Large intestine (tissue), 3 donors: ENCODE measurements at regions not wholly inside any gene's neighbourhood (a gene's known extent, or its start where the extent isn't known, plus 50 kb on each side); places are given as distances from the start of the nearest gene placed in this dataset.

ENCODE experiments used
- DNase-seq, 2 donors: peaks; one replicate each; pipeline versions ENCODE4 v3.0.0 to v3.0.0-alpha.2; 2013
- H3K27ac ChIP-seq: one replicate; pipeline ENCODE4 v1.5.1; 2013; ENCODE audit warnings: low read length
- H3K27me3 ChIP-seq: 2 replicates; pipeline ENCODE4 v1.6.1; 2013; ENCODE audit warnings: low read length; ENCODE audit not compliant: control insufficient read depth, insufficient read depth
- H3K36me3 ChIP-seq: 2 replicates; pipeline ENCODE4 v1.6.1; 2013; ENCODE audit warnings: low read length; ENCODE audit not compliant: control insufficient read depth, insufficient read depth
- H3K4me1 ChIP-seq: one replicate; pipeline ENCODE4 v1.6.1; 2013; ENCODE audit warnings: low read length; ENCODE audit not compliant: control insufficient read depth, insufficient read depth
- H3K4me3 ChIP-seq: one replicate; pipeline ENCODE4 v1.5.1; 2013; ENCODE audit warnings: low read length
- H3K9me3 ChIP-seq: one replicate; pipeline ENCODE4 v1.6.1; 2013; ENCODE audit warnings: mild to moderate bottlenecking, low read depth, low read length, moderate library complexity; ENCODE audit not compliant: control insufficient read depth
- WGBS: methylation state at CpG from one replicate; pipeline ENCODE4 v1.1.5; 2013; ENCODE audit warnings: low lambda C conversion rate; ENCODE audit not compliant: insufficient coverage; 5-methylcytosine and 5-hydroxymethylcytosine counted together

- Histone ChIP-seq H3K9me3 (no peaks in the 10 kb centered on the region), H3K27ac (no peak overlapping the region), H3K4me1 (no peaks in the 10 kb centered on the region), H3K27me3 (no peaks in the 10 kb centered on the region), H3K36me3 (no peaks in the 10 kb centered on the region), H3K4me3 (no peak overlapping the region)
- DNase-seq = peak in 1 of 2 donors; percentile 42
Observed at GRCh38 chr5:74056789-74057164, 430.8 kb downstream of the ARHGEF28 start.

- H3K4me3 ChIP-seq = no peak overlapping the region
- H3K4me1 ChIP-seq = no peaks in the 10 kb centered on the region
- H3K9me3 ChIP-seq = no peaks in the 10 kb centered on the region
- no peaks in the 10 kb centered on the region for H3K27me3 ChIP-seq
- no peak for DNase-seq
- no peak overlapping the region for H3K27ac ChIP-seq
- no peaks in the 10 kb centered on the region for H3K36me3 ChIP-seq
- 80% methylated on average over 1 of the region's 7 CpGs for WGBS
Observed at GRCh38 chr5:74056107-74056788, 430.3 kb downstream of the ARHGEF28 start.

GRCh38 chr5:74055486-74056106, 429.6 kb downstream of the ARHGEF28 start:
- H3K36me3 ChIP-seq = no peaks in the 10 kb centered on the region
- H3K4me1 ChIP-seq = no peaks in the 10 kb centered on the region
- H3K27me3 ChIP-seq = no peaks in the 10 kb centered on the region
- H3K27ac ChIP-seq = no peak overlapping the region
- H3K9me3 ChIP-seq = no peaks in the 10 kb centered on the region
- H3K4me3 ChIP-seq = no peak overlapping the region
- no peak for DNase-seq
- WGBS = no CpG with 5 or more reads among the region's 7 CpGs

- Histone ChIP-seq H3K9me3 (no peaks in the 10 kb centered on the region), H3K36me3 (no peaks in the 10 kb centered on the region), H3K27me3 (no peaks in the 10 kb centered on the region), H3K4me3 (no peak overlapping the region), H3K4me1 (no peaks in the 10 kb centered on the region), H3K27ac (no peak overlapping the region)
- DNase-seq = no peak
- WGBS = 83% methylated on average over 2 of the region's 5 CpGs
Observed at GRCh38 chr5:74054641-74055421, 428.8 kb downstream of the ARHGEF28 start.

GRCh38 chr5:74054139-74054538, 428.1 kb downstream of the ARHGEF28 start:
- DNase-seq = no peak

GRCh38 chr5:74052441-74053221, 426.6 kb downstream of the ARHGEF28 start:
- no peak for DNase-seq
- no peaks in the 10 kb centered on the region for H3K4me1 ChIP-seq
- no peak overlapping the region for H3K27ac ChIP-seq
- no peaks in the 10 kb centered on the region for H3K27me3 ChIP-seq
- 70% methylated on average over 4 of the region's 7 CpGs for WGBS
- no peak overlapping the region for H3K4me3 ChIP-seq
- no peaks in the 10 kb centered on the region for H3K36me3 ChIP-seq
- no peaks in the 10 kb centered on the region for H3K9me3 ChIP-seq

More at GRCh38 chr5:74054139-74054538, 428.1 kb downstream of the ARHGEF28 start:
- H3K4me1 ChIP-seq = no peaks in the 10 kb centered on the region
- WGBS = 100% methylated on average over 1 of the region's 5 CpGs
- H3K27ac ChIP-seq = no peak overlapping the region
- no peaks in the 10 kb centered on the region for H3K27me3 ChIP-seq
- H3K9me3 ChIP-seq = no peaks in the 10 kb centered on the region
- no peaks in the 10 kb centered on the region for H3K36me3 ChIP-seq
- H3K4me3 ChIP-seq = no peak overlapping the region

- Histone ChIP-seq H3K27ac (no peak overlapping the region), H3K27me3 (no peaks in the 10 kb centered on the region), H3K9me3 (no peaks in the 10 kb centered on the region), H3K4me1 (no peaks in the 10 kb centered on the region), H3K36me3 (no peaks in the 10 kb centered on the region), H3K4me3 (no peak overlapping the region)
- WGBS = 100% methylated on average over 1 of the region's 2 CpGs
- no peak for DNase-seq
Observed at GRCh38 chr5:74051076-74051475, 425.1 kb downstream of the ARHGEF28 start.

- no peaks in the 10 kb centered on the region for H3K4me1 ChIP-seq
- DNase-seq = no peak
- no peaks in the 10 kb centered on the region for H3K36me3 ChIP-seq
- no peak overlapping the region for H3K4me3 ChIP-seq
- H3K9me3 ChIP-seq = no peaks in the 10 kb centered on the region
- 100% methylated on average over 2 of the region's 5 CpGs for WGBS
- no peak overlapping the region for H3K27ac ChIP-seq
- H3K27me3 ChIP-seq = no peaks in the 10 kb centered on the region
Observed at GRCh38 chr5:74044936-74045335, 418.9 kb downstream of the ARHGEF28 start.

- DNase-seq = no peak
- no peak overlapping the region for H3K27ac ChIP-seq
- no peak overlapping the region for H3K4me3 ChIP-seq
- H3K36me3 ChIP-seq = no peaks in the 10 kb centered on the region
- H3K9me3 ChIP-seq = no peaks in the 10 kb centered on the region
- 86% methylated on average over 1 of the region's 4 CpGs for WGBS
- H3K4me1 ChIP-seq = no peaks in the 10 kb centered on the region
- no peaks in the 10 kb centered on the region for H3K27me3 ChIP-seq
Observed at GRCh38 chr5:74042959-74043358, 417.0 kb downstream of the ARHGEF28 start.

- no peaks in the 10 kb centered on the region for H3K9me3 ChIP-seq
- no peak overlapping the region for H3K4me3 ChIP-seq
- no peaks in the 10 kb centered on the region for H3K4me1 ChIP-seq
- no peaks in the 10 kb centered on the region for H3K36me3 ChIP-seq
- DNase-seq = no peak
- H3K27ac ChIP-seq = no peak overlapping the region
- no peaks in the 10 kb centered on the region for H3K27me3 ChIP-seq
- WGBS = no CpG with 5 or more reads among the region's 7 CpGs
Observed at GRCh38 chr5:74042559-74042958, 416.6 kb downstream of the ARHGEF28 start.
